ENCODE measurements at regions not wholly inside any gene's neighbourhood (a gene's known extent, or its start where the extent isn't known, plus 50 kb on each side); places are given as distances from the start of the nearest gene placed in this dataset.

DNA sequence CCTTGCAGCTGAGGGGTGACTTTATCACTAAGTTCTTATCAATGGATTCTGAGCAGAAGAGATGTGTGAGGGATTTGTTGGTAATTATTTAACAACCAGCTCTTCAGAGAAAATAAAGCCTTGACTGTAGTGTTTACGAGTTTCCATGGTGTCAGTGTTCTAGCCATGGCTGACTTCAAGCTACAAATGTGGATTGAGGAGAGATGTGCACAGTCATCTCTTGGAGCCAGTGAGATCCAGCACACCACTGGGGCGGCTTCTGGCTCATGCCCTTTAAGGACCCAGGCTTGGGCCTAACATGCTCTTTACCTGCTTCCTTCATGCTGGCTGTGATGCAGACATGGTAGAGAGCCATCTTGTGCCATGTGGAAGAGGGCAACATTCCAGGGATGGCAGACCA is 145.6 kb upstream of the MRPS22 start:
- Histone ChIP-seq H2AFZ (no peak overlapping the region), H3K4me2 (ENCODE audit: low read length) (no peak overlapping the region), H3K79me2 (no peaks in the 10 kb centered on the region), H3K9me3 (ENCODE audit: control insufficient read depth, low read length) (no peaks in the 10 kb centered on the region), H3K9ac (no peak overlapping the region), H3K36me3 (ENCODE audit: control insufficient read depth, insufficient read depth, low read length) (no peaks in the 10 kb centered on the region), H3K4me3 (ENCODE audit: low read depth, low read length) (no peak overlapping the region), H3K4me1 (no peaks in the 10 kb centered on the region), H3K27me3 (ENCODE audit: control insufficient read depth, insufficient read depth, low read length) (no peaks in the 10 kb centered on the region), H3K27ac (no peak overlapping the region)
- TF ChIP-seq, protein P1, sequence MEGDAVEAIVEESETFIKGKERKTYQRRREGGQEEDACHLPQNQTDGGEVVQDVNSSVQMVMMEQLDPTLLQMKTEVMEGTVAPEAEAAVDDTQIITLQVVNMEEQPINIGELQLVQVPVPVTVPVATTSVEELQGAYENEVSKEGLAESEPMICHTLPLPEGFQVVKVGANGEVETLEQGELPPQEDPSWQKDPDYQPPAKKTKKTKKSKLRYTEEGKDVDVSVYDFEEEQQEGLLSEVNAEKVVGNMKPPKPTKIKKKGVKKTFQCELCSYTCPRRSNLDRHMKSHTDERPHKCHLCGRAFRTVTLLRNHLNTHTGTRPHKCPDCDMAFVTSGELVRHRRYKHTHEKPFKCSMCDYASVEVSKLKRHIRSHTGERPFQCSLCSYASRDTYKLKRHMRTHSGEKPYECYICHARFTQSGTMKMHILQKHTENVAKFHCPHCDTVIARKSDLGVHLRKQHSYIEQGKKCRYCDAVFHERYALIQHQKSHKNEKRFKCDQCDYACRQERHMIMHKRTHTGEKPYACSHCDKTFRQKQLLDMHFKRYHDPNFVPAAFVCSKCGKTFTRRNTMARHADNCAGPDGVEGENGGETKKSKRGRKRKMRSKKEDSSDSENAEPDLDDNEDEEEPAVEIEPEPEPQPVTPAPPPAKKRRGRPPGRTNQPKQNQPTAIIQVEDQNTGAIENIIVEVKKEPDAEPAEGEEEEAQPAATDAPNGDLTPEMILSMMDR (IDR thresholded peaks at IDR 0.05), result no peak

DNA sequence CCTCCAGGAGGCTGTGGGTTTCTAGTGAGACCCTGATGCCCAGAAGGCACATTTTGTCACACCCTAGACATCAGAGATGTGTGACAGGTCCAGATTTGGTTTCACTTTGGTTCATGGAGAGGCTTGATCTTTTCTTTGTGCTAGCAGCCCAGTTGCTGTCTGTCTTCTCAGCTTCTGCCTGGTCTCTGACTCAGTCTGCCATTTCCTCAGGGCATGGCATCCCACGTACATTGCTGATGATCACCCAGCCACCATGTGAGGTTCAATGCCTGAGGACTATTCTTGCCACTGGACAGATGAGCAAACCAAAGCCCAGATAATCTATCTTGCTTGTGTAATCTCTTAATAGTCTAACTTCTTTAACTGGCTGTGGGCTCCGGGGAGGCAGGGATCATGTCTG is 144.9 kb upstream of the MRPS22 start:
- Histone ChIP-seq H3K36me3 (ENCODE audit: control insufficient read depth, insufficient read depth, low read length) (no peaks in the 10 kb centered on the region), H3K27ac (no peak overlapping the region), H3K27me3 (ENCODE audit: control insufficient read depth, insufficient read depth, low read length) (no peaks in the 10 kb centered on the region), H3K4me2 (ENCODE audit: low read length) (no peak overlapping the region), H3K4me3 (ENCODE audit: low read depth, low read length) (no peak overlapping the region), H3K9me3 (ENCODE audit: control insufficient read depth, low read length) (no peaks in the 10 kb centered on the region), H3K4me1 (no peaks in the 10 kb centered on the region), H2AFZ (no peak overlapping the region), H3K79me2 (no peaks in the 10 kb centered on the region), H3K9ac (no peak overlapping the region)
- TF ChIP-seq, protein P1 (IDR thresholded peaks at IDR 0.05), result no peak

DNA sequence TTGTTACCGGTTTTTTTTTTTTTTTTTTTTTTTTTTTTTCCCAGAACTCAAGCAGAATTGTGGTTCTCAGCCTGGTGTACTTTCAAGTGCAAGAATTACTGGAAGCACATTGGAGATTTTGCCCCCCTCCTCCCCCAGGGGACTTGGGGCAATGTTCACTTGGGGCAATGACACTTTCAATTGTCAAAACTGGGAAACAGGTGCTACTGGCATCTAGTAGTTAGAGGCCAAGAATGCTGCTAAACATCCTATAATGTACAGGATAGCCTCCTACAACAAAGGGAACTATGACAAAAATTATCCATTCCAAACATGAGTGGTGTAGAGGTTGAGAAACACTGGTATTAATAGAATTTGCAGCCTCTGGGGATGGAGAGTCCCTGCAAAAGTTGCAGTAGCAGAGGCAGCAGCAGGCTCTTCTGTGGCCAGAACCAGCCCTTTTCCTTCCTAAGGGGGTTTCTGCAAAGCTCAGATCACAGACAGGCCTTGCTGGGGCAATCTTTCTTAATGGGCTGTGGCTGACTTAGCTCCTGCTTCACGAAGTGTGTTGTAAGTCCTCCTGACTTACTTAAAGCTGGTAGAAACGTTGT is 144.3 kb upstream of the MRPS22 start:
- no peaks in the 10 kb centered on the region for H3K27me3 ChIP-seq (ENCODE audit: control insufficient read depth, insufficient read depth, low read length)
- no peak overlapping the region for H3K4me2 ChIP-seq (ENCODE audit: low read length)
- TF ChIP-seq, protein P1 (IDR thresholded peaks at IDR 0.05), result no peak
- no peaks in the 10 kb centered on the region for H3K9me3 ChIP-seq (ENCODE audit: control insufficient read depth, low read length)
- H3K27ac ChIP-seq, result no peak overlapping the region
- no peaks in the 10 kb centered on the region for H3K36me3 ChIP-seq (ENCODE audit: control insufficient read depth, insufficient read depth, low read length)
- no peak overlapping the region for H3K9ac ChIP-seq
- no peak overlapping the region for H3K4me3 ChIP-seq (ENCODE audit: low read depth, low read length)
- H3K79me2 ChIP-seq, result no peaks in the 10 kb centered on the region
- no peak overlapping the region for H2AFZ ChIP-seq
- no peaks in the 10 kb centered on the region for H3K4me1 ChIP-seq

DNA sequence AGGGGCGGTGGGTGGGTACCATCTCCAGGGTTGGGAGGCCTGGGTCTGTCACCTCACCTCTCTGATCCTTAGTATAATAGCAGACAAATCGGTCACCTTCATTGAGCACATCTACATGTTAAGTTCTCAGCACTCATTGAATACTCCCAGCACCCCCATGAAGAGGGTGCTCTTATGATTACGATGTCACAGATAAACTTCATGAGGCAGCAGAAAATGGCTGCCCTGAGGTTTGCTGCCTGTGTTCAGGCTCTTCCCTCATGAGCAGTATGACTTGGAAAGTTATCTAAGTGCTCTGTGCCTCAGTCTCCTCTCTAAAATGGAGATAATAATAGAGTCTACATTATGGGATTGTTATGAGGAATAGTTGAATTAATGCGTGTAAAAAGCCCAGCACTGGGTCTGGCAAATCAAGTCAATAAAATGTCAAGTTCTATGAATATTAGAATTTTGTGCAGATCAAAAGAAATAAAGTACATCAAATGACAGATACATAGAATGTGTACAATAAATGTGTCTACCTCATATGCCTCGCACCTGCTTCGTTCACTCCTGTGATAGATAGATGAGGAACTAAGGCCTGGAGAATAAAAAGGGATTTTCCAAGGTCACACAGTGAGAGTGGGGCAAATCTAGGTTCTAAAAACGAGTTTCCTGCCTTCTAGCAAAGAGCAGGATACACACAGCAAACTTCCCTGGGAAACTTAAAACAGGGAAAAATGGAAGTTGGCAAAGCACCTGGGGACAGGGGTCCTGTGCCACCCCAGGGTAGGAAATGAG is 142.2 kb upstream of the MRPS22 start:
- H3K4me2 ChIP-seq (ENCODE audit: low read length), result no peak overlapping the region
- H3K4me1 ChIP-seq, result no peaks in the 10 kb centered on the region
- H3K27me3 ChIP-seq (ENCODE audit: control insufficient read depth, insufficient read depth, low read length), result no peaks in the 10 kb centered on the region
- no peak overlapping the region for H3K27ac ChIP-seq
- no peak overlapping the region for H3K4me3 ChIP-seq (ENCODE audit: low read depth, low read length)
- H2AFZ ChIP-seq, result no peak overlapping the region
- H3K9me3 ChIP-seq (ENCODE audit: control insufficient read depth, low read length), result no peaks in the 10 kb centered on the region
- TF ChIP-seq, protein P1 (IDR thresholded peaks at IDR 0.05), result no peak
- H3K36me3 ChIP-seq (ENCODE audit: control insufficient read depth, insufficient read depth, low read length), result no peaks in the 10 kb centered on the region
- H3K9ac ChIP-seq, result no peak overlapping the region
- no peaks in the 10 kb centered on the region for H3K79me2 ChIP-seq

All from parathyroid adenoma (tissue), 2 donors.